ENCODE measurements at regions not wholly inside any gene's neighbourhood (a gene's known extent, or its start where the extent isn't known, plus 50 kb on each side); places are given as distances from the start of the nearest gene placed in this dataset.

DNA sequence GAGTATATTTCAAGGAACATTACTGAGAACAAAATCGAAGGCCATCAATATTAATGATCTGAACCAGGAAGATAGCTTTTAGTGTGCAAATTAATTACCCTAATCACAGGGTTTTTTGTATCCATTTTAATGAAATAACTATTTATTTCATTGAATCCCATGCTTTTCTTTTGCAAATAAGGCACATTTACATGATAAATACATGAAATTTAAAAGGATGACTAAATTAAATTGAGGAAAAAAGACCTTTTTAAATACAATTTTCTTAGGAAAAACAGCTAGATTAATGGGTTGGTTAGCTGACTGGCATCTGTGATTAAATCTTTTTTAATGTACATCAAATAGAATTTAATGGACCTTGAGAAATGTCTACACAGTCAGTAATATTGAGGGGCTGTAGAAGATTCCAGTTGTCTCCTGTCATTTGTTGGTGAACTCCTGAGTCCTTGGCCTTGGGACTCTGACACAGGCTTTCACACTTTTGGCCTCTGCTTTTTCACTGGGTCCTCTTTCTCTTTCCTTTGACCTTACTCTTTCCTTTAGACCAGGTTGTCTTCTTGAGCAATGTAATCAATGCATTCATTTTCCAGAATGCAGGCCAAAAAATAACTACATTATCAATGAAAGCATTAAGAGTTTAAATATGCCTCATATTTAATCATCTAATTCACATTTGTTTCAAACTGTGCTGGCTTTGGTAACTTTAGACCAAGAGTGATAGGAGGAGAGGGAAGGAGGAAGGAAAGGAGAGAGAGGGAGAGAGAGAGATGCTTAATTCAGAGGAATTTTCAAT is 511.5 kb downstream of the ZNF608 start:
- peaks cover 55 to 61% of the 10 kb centered on the region in 2 donors for H3K4me1 ChIP-seq (replicated peaks in 1 of 2)
- in situ Hi-C loops (cut with MboI; ENCODE audit: low pct_unique_long_range_greater_than_20kb in 2 of 9, low sequenced_read_pairs in 9 of 9, unreplicated experiment in 9 of 9), result no loop called here

DNA sequence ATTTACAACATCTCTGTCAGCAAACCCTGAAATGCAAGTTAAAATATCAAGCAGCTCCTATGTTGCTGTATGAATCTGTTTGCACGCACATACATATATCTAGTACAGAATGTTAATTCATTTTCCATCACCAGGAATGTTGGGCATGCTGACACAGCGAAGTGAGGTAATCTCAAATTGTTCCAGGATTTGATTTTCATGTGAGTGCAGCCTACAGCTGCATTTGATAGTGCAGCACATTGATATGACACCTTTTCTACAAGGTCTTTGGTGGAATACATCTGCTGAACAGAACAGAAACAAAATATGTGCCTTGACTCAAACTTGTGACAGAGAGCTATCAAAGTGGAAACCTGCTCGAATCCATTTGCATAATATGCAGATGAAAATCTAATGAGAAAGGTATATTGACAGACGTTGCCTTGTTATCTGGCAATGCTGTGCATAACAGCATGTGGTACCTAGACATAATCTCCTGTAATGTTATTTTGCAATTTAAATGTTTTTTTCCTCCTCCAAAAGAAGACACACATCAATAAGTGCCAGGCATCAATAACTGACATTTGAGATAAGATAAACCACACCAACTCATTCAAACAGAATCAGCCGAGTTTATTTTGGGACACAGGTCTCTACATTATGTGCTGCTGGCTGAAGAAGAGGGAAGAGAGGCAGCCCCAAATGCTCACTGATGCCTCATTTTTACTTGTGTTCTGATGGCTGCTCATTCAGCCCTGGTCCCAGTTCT is 512.2 kb downstream of the ZNF608 start:
- WGBS, 10 experiments, result 11 to 80% (median 45%) methylated on average over 1 to 5 of the region's 5 CpGs
- in situ Hi-C loops (cut with MboI; ENCODE audit: low pct_unique_long_range_greater_than_20kb in 2 of 9, low sequenced_read_pairs in 9 of 9, unreplicated experiment in 9 of 9), result no loop called here
- Histone ChIP-seq H3K4me3 (no peak overlapping the region), H3K4me1 (replicated peaks in 1 of 2) (peaks cover 55 to 61% of the 10 kb centered on the region in 2 donors), H3K27ac (no peak overlapping the region)
- peak; percentile 7 to 89 (median 69) for ATAC-seq (replicated peaks in 6 of 8)

More for the DNA sequence above, 511.5 kb downstream of the ZNF608 start:
- no peak overlapping the region for H3K4me3 ChIP-seq
- no peak overlapping the region for H3K27ac ChIP-seq
- ATAC-seq (replicated peaks in 6 of 8), result peak in 2 of 8 experiments; percentile 23 to 28
- WGBS, 10 experiments, result 0 to 83% (median 11%) methylated on average over 1 of the region's 1 CpG; no CpG with 5 or more reads in 1 of the 10 experiments

DNA sequence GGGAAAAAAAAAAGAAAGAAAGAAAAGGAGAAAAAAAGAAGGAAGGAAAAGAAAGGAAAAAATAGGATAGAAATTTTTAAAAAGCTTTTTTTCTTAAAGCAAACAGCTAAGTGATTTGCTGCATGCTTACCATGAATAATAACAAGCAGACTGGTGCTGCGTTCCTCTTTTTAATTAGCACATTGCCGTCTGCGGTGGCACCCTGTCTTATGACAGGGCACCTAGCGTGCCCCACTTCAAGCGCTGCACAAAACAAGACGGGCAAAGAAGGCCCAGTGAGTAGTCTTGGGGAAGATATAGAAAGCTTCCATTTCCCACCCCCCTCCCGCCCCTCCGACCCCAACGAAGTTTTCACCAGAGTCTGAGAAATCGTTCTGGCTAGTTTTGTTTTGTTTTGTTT is 513.9 kb downstream of the ZNF608 start:
- WGBS, 10 experiments, result 43 to 100% (median 64%) methylated on average over 4 to 9 of the region's 10 CpGs; no CpG with 5 or more reads in 2 of the 10 experiments
- in situ Hi-C loops (cut with MboI; ENCODE audit: low pct_unique_long_range_greater_than_20kb in 2 of 9, low sequenced_read_pairs in 9 of 9, unreplicated experiment in 9 of 9), result no loop called here
- H3K27ac ChIP-seq, result no peak overlapping the region
- peaks cover 54 to 60% of the 10 kb centered on the region in 2 donors for H3K4me1 ChIP-seq (replicated peaks in 1 of 2)
- no peak overlapping the region for H3K4me3 ChIP-seq
- ATAC-seq (replicated peaks in 6 of 8), result no peak

DNA sequence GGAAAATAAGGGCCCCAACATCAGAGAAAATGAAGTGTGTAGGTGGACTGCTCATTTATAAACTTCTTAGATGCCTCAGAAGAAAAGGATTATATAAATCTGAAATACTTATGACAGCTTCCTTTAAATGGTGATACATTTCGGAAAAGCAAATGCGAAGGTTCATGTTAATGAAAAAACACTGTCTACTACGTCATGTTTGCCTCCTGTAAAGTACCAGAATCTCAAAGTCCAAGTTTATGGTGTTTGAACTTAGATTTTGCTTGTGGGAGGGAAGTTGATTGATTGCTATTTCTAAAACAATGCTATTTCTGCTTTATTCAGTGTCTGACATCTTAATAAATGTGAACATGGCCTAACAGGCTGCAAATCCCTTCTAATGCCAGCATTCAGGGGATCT is 514.6 kb downstream of the ZNF608 start:
- Histone ChIP-seq H3K27ac (no peak overlapping the region), H3K4me3 (no peak overlapping the region), H3K4me1 (replicated peaks in 1 of 2) (peaks cover 47 to 53% of the 10 kb centered on the region in 2 donors)
- ATAC-seq (replicated peaks in 6 of 8), result no peak
- WGBS, 10 experiments, result 65 to 100% (median 90%) methylated on average over 1 to 3 of the region's 3 CpGs
- in situ Hi-C loops (cut with MboI; ENCODE audit: low pct_unique_long_range_greater_than_20kb in 2 of 9, low sequenced_read_pairs in 9 of 9, unreplicated experiment in 9 of 9), result no loop called here

DNA sequence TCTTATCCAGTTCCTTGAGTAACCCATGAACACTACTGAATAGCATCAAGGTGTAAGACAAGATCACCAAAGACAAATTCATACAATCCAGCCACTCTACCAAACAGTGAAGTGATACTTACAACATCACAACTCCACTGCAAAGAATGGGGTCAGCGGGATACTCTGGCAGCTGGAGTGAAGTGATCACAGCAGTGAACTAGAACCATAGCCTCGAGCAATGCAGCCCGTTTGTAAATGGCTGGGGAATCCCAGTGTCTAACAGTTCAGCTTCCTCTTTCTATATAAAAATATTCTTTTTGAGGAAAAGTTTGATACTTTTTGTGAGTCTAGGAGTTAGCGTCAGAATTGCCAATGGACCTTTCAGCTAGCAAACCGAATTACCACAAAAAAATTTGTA is 515.2 kb downstream of the ZNF608 start:
- 33 to 100% (median 80%) methylated on average over 1 to 5 of the region's 5 CpGs; no CpG with 5 or more reads in 1 of the 10 experiments for WGBS, 10 experiments
- H3K4me3 ChIP-seq, result no peak overlapping the region
- ATAC-seq (replicated peaks in 6 of 8), result peak in 1 of 8 experiments; percentile 34
- H3K4me1 ChIP-seq (replicated peaks in 1 of 2), result peaks cover 41 to 47% of the 10 kb centered on the region in 2 donors
- no peak overlapping the region for H3K27ac ChIP-seq
- in situ Hi-C loops (cut with MboI; ENCODE audit: low pct_unique_long_range_greater_than_20kb in 2 of 9, low sequenced_read_pairs in 9 of 9, unreplicated experiment in 9 of 9), result no loop called here

DNA sequence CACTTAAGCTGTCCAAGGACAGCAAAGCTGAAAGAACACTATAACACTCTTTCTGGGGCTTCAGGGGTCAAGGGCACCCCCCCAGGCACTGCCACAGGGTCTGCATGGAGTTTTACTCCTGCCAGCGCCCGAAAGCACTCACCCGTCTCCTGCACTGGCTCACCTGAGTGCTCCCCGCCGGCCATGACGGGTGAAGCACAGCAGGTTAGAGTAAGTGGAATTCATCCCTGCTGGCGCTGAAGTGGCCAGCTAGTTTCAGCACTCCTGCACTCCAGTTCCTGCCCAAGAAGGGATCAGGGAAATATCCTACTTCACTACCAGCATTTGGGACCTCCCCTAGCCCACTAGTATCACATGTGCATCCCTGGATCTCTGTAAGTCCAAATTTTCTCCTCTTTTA is 516.0 kb downstream of the ZNF608 start:
- in situ Hi-C loops (cut with MboI; ENCODE audit: low pct_unique_long_range_greater_than_20kb in 2 of 9, low sequenced_read_pairs in 9 of 9, unreplicated experiment in 9 of 9), result no loop called here
- Histone ChIP-seq H3K4me3 (no peak overlapping the region), H3K27ac (no peak overlapping the region), H3K4me1 (replicated peaks in 1 of 2) (peaks cover 35 to 39% of the 10 kb centered on the region in 2 donors)
- no peak for ATAC-seq (replicated peaks in 6 of 8)
- 93% methylated on average over 5 to 7 of the region's 7 CpGs; no CpG with 5 or more reads in 8 of the 10 experiments for WGBS, 10 experiments

DNA sequence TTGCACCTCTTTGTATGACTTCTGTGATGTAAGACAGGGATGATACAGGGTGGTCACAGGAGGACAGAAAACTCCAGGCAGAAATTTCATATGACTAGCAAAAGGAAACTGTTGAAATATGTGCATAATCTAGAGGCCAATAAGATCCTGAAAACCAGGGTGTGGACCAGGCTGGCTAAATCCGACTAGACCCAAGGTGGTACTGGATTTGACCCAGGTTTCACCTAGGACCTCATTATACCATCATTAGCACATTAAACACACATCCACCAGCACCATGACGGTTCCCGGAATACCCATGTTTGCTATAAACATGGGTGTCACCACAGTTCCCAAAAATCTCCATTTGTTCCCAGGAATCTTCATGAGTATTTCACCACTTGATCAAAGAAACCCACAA is 517.1 kb downstream of the ZNF608 start:
- ATAC-seq (replicated peaks in 6 of 8), result peak in 3 of 8 experiments; percentile 8 to 75 (median 71)
- H3K27ac ChIP-seq, result no peak overlapping the region
- H3K4me1 ChIP-seq (replicated peaks in 1 of 2), result peaks cover 24 to 28% of the 10 kb centered on the region in 2 donors
- 20 to 100% (median 71%) methylated on average over 2 to 3 of the region's 3 CpGs; no CpG with 5 or more reads in 4 of the 10 experiments for WGBS, 10 experiments
- H3K4me3 ChIP-seq, result no peak overlapping the region
- in situ Hi-C loops (cut with MboI; ENCODE audit: low pct_unique_long_range_greater_than_20kb in 2 of 9, low sequenced_read_pairs in 9 of 9, unreplicated experiment in 9 of 9), result no loop called here

DNA sequence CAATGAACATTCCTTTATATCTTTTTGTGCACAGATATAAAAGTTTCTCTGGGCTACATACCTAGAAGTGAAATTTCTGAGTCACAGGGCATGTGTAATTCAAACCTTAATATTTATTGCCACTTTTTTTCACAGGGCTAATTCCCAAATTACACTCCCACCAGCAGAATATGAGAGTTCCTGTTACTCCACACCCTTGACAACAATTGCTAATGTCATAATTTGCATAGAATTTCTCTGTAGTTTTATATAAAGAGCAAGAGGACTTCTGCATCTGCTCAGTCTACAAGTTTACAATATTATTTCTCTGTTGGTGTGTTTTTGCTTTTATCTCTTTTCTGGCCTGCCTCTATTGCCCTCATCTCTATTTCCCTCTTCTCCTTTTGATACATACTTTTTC is 518.5 kb downstream of the ZNF608 start:
- peaks cover 13 to 14% of the 10 kb centered on the region in 2 donors for H3K4me1 ChIP-seq (replicated peaks in 1 of 2)
- no peak overlapping the region for H3K4me3 ChIP-seq
- no peak overlapping the region for H3K27ac ChIP-seq
- ATAC-seq (replicated peaks in 6 of 8), result peak in 3 of 8 experiments; percentile 62 to 67 (median 66)
- in situ Hi-C loops (cut with MboI; ENCODE audit: low pct_unique_long_range_greater_than_20kb in 2 of 9, low sequenced_read_pairs in 9 of 9, unreplicated experiment in 9 of 9), result no loop called here

DNA sequence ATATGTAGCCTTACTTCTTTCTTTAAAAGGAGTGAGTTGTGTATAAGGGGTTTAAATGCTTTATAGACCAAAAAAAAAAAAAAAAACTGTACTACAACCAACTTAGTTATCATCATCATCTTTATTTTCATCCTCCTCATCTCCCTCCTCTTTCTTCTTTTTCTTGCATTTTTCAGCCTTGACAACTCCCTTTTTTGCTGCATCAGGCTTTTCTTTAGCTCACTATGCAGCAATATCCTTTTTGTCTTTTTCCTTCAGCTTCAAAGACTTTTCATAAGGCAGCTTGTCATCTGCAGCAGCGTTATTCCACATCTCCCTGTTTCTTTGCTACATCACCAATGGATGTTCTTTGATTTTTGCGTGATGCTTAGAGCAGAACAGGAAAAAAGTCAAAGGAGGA is 526.0 kb downstream of the ZNF608 start:
- H3K4me1 ChIP-seq (replicated peaks in 1 of 2), result no peaks in the 10 kb centered on the region
- no peak overlapping the region for H3K27ac ChIP-seq
- in situ Hi-C loops (cut with MboI; ENCODE audit: low pct_unique_long_range_greater_than_20kb in 2 of 9, low sequenced_read_pairs in 9 of 9, unreplicated experiment in 9 of 9), result no loop called here
- 20 to 100% (median 84%) methylated on average over 1 to 2 of the region's 2 CpGs for WGBS, 10 experiments
- H3K4me3 ChIP-seq, result no peak overlapping the region
- ATAC-seq (replicated peaks in 6 of 8), result no peak

DNA sequence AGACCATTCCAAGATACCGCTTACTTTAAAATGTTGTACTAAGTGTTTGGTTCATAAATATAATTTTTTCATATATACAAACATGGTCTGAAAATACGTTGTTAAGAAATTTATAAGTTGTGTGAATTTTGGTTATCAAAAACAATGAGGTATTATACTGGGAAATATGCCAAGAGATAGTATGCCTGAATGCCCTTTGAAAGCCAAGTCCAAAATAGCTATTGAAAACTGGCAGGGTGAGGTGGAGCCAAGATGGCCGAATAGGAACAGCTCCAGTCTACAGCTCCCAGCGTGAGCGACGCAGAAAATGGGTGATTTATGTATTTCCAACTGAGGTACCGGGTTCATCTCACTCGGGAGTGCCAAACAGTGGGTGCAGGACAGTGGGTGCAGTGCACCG is 533.5 kb downstream of the ZNF608 start:
- ATAC-seq (replicated peaks in 6 of 8), result no peak
- WGBS, 10 experiments, result 46 to 100% (median 89%) methylated on average over 1 to 9 of the region's 9 CpGs
- no peak overlapping the region for H3K4me3 ChIP-seq
- no peak overlapping the region for H3K27ac ChIP-seq
- no peaks in the 10 kb centered on the region for H3K4me1 ChIP-seq (replicated peaks in 1 of 2)
- in situ Hi-C loops (cut with MboI; ENCODE audit: low pct_unique_long_range_greater_than_20kb in 2 of 9, low sequenced_read_pairs in 9 of 9, unreplicated experiment in 9 of 9), result no loop called here

DNA sequence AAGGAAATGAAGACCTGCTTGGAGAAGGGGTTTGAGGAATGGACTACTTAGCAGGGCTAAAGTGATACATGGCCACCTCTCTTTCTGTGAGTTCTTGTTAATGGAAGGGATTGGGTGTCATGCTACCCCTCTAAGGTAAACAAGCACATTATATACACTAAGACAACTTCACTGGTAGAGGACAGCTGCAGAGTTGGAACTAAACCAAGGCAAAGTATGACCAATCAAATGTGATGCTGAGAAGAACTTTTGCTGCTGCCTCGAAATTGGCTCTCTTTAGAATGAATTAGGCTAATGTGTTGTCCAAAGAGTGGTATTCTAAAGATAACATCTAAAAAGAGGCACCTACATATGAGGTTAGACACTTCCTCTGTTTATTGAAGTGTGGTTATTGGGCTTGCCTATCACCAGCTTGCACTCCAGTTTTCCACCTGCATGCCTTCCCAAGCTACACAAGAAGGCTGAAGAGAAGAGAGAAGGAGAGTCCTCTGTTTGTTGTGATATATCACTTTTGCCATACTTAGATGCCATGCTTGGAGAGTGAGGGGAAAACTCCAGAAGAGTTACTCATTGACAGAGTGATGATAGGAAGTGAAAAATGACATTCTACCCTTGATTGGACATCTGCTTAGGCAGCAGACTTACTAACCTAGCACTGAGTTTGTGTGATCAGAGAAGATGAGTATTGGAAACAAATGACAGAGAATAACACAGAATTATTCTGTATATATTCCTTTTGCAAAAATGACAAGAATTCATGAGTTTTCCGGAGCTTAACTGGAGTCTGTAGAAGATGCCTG is 536.1 kb downstream of the ZNF608 start:
- no peak overlapping the region for H3K27ac ChIP-seq
- no peaks in the 10 kb centered on the region for H3K4me1 ChIP-seq (replicated peaks in 1 of 2)
- 11 to 100% (median 57%) methylated on average over 1 to 2 of the region's 2 CpGs; no CpG with 5 or more reads in 1 of the 10 experiments for WGBS, 10 experiments
- no peak overlapping the region for H3K4me3 ChIP-seq
- in situ Hi-C loops (cut with MboI; ENCODE audit: low pct_unique_long_range_greater_than_20kb in 2 of 9, low sequenced_read_pairs in 9 of 9, unreplicated experiment in 9 of 9), result no loop called here
- ATAC-seq (replicated peaks in 6 of 8), result no peak

DNA sequence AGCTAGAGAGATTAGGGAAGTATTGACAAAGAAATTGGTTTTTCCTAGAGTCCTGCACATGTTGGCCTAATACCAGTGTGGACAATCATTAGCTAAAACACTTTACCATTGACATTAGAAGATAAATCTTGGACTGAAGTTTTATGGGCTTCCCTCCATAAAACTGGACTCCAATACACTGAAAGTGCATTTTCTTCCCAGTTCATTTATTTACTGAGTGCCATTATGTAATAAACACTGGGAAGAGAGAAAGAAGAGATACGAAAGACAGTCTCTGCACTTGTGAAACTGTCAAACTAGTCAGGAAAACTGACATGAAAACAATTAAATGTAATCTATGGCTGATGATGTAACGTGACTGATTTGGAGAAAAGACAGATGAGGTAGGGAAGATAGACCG is 539.3 kb downstream of the ZNF608 start:
- H3K4me3 ChIP-seq, result no peak overlapping the region
- no peaks in the 10 kb centered on the region for H3K4me1 ChIP-seq (replicated peaks in 1 of 2)
- WGBS, 10 experiments, result 37 to 94% (median 80%) methylated on average over 2 to 3 of the region's 3 CpGs
- H3K27ac ChIP-seq, result no peak overlapping the region
- peak in 1 of 8 experiments; percentile 33 for ATAC-seq (replicated peaks in 6 of 8)
- in situ Hi-C loops (cut with MboI; ENCODE audit: low pct_unique_long_range_greater_than_20kb in 2 of 9, low sequenced_read_pairs in 9 of 9, unreplicated experiment in 9 of 9), result no loop called here

DNA sequence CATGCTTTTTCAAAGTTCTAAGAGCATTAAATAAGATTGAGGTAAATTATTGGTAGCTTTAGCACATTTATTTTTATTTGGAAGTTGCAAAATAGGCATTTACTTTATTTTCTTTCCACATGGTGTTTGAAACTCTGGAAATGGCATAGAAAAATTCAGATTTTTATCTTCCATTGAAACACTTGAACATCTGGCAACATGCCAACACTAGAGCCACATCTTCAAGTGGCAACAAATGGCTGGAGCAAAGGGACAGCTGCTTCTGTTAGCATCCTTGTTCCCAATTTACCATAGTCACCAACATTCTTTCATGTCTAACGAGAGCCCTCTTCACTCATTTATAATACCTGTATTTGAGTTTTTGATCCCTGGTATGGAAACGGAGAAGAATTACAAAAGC is 539.9 kb downstream of the ZNF608 start:
- in situ Hi-C loops (cut with MboI; ENCODE audit: low pct_unique_long_range_greater_than_20kb in 2 of 9, low sequenced_read_pairs in 9 of 9, unreplicated experiment in 9 of 9), result no loop called here
- Histone ChIP-seq H3K4me3 (no peak overlapping the region), H3K4me1 (replicated peaks in 1 of 2) (no peaks in the 10 kb centered on the region), H3K27ac (no peak overlapping the region)
- 50 to 100% (median 90%) methylated on average over 1 to 2 of the region's 2 CpGs; no CpG with 5 or more reads in 3 of the 10 experiments for WGBS, 10 experiments
- no peak for ATAC-seq (replicated peaks in 6 of 8)

Measured in motor neuron (in vitro differentiated cells).